ENCODE measurements at regions not wholly inside any gene's neighbourhood (a gene's known extent, or its start where the extent isn't known, plus 50 kb on each side); places are given as distances from the start of the nearest gene placed in this dataset.

DNA sequence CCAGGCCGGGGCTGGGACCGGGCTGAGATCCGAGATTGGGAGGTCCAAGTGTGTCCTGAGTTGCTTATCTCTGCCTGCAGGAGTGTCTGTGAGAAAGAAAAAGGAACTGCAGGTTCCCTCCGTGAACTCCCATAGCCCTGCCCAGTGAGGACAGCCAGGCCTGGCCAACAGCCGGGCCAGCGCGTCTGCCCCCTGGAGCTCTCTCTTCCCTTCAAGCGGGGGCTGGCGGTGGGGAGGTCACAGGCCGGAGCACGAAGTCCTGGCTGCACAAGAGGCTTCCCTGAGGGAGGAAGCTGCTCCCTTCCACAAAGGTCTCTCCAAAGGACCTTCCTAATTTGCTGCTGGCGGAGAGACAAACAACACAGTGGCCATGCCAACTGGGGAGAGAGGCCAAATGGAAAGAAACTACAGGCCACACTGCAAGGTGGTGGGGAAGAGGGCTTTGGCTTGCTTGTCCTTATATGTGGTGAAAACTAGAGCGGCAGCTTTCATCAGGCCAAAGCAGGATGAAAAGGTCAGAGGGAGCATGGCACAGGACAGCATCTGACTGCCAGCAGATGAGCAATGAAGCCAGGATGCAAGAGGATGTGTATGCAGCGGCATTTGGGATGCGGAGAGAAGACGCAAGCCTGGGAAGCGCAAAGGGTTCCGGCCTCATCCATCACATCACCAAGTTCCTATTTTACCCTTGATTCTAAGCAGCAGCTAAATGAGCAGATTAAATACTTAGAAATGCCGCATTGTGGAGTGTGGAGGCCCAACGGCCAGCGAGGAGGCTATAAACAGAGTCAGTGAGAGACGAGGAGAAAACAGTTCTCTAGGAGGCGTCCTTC is 260.0 kb downstream of the ERMARD start:
- whole genome bisulfite sequencing, 3 donors, result 69 to 89% (median 84%) methylated on average over 22 to 23 of the region's 23 CpGs
- H3K9me3 ChIP-seq (ENCODE audit: control insufficient read depth in 2 of 2, insufficient read depth in 1 of 2, low read depth in 1 of 2, low read length in 1 of 2), result no peaks in the 10 kb centered on the region
- H3K4me1 ChIP-seq (ENCODE audit: control insufficient read depth in 3 of 3, insufficient read depth in 2 of 3, low read depth in 1 of 3, low read length in 2 of 3), result peaks cover 0 to 3% (median 0%) of the 10 kb centered on the region in 3 donors
- H3K36me3 ChIP-seq (ENCODE audit: control insufficient read depth in 3 of 3, insufficient read depth in 2 of 3, low read depth in 1 of 3, low read length in 3 of 3), result no peaks in the 10 kb centered on the region
- H3K4me3 ChIP-seq (ENCODE audit: low read depth in 1 of 3, low read length in 3 of 3), result no peak overlapping the region
- H3K27me3 ChIP-seq (ENCODE audit: control insufficient read depth in 3 of 3, insufficient read depth in 3 of 3, low read length in 3 of 3), result peaks cover 0 to 8% (median 0%) of the 10 kb centered on the region in 3 donors
- no peak for DNase-seq
- no peak overlapping the region for H3K27ac ChIP-seq (ENCODE audit: low read depth in 1 of 3, low read length in 2 of 3)
- no peak for FAIRE-seq

DNA sequence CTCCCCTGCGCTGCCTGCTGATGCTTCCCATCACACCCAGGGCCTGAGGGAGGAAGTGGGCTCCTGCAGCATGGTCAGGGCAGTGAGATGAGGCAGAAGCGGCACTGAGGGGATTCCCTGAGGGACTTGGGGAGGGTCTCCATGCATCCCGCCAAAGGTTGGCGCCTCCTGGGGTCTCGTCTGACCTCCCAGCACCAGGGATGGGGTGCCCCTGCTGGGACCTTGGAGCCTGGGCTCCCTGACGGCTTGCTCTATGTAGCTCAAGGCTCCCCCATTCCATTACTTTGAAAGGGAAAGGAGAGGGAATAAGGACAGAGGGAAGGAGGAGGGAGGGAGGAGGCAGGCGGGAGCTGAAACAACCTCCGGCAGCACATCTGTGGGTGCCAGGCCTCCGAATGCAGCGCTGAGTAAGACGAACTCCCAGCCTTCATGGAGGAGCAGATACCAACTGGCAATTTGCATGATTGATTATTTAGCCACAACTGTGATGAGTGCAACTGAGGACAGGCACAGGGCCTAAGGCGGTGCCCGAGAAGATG is 259.3 kb downstream of the ERMARD start:
- no peak overlapping the region for H3K4me3 ChIP-seq (ENCODE audit: low read depth in 1 of 3, low read length in 3 of 3)
- H3K9me3 ChIP-seq (ENCODE audit: control insufficient read depth in 2 of 2, insufficient read depth in 1 of 2, low read depth in 1 of 2, low read length in 1 of 2), result no peaks in the 10 kb centered on the region
- WGBS, 3 donors, result 83 to 95% (median 91%) methylated on average over 13 of the region's 13 CpGs
- DNase-seq (no peak), FAIRE-seq (no peak)
- no peaks in the 10 kb centered on the region for H3K36me3 ChIP-seq (ENCODE audit: control insufficient read depth in 3 of 3, insufficient read depth in 2 of 3, low read depth in 1 of 3, low read length in 3 of 3)
- no peak overlapping the region for H3K27ac ChIP-seq (ENCODE audit: low read depth in 1 of 3, low read length in 2 of 3)
- peaks cover 0 to 3% (median 0%) of the 10 kb centered on the region in 3 donors for H3K4me1 ChIP-seq (ENCODE audit: control insufficient read depth in 3 of 3, insufficient read depth in 2 of 3, low read depth in 1 of 3, low read length in 2 of 3)
- H3K27me3 ChIP-seq (ENCODE audit: control insufficient read depth in 3 of 3, insufficient read depth in 3 of 3, low read length in 3 of 3), result peaks cover 0 to 10% (median 0%) of the 10 kb centered on the region in 3 donors

DNA sequence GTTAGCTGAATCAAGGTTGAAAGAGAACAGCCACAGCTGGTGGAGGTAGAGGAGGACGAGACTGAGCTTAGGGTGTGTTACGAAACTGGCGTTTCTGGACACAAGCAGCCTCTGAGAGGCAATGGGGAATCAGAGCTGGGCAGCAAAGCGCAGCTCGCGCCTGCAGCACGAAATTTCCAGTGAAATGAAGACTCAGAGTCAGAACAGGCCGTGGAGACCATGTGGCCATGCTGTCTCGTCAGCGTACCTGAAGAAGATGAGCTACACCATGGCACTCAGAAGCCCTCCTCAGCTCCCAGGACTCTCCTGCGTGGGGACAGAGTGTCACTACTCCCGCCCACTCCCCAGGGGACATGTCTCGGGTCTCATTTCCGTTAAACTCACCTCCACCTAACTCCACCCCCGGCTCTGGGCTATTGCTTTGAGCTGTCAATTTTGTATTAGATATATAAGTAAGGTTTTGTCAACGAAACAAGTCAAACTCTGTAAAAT is 256.9 kb downstream of the ERMARD start:
- H3K27me3 ChIP-seq (ENCODE audit: control insufficient read depth in 3 of 3, insufficient read depth in 3 of 3, low read length in 3 of 3), result peaks cover 0 to 10% (median 0%) of the 10 kb centered on the region in 3 donors
- no peak overlapping the region for H3K4me3 ChIP-seq (ENCODE audit: low read depth in 1 of 3, low read length in 3 of 3)
- FAIRE-seq (no peak), DNase-seq (no peak)
- H3K27ac ChIP-seq (ENCODE audit: low read depth in 1 of 3, low read length in 2 of 3), result no peak overlapping the region
- no peaks in the 10 kb centered on the region for H3K36me3 ChIP-seq (ENCODE audit: control insufficient read depth in 3 of 3, insufficient read depth in 2 of 3, low read depth in 1 of 3, low read length in 3 of 3)
- peaks cover 0 to 3% (median 0%) of the 10 kb centered on the region in 3 donors for H3K4me1 ChIP-seq (ENCODE audit: control insufficient read depth in 3 of 3, insufficient read depth in 2 of 3, low read depth in 1 of 3, low read length in 2 of 3)
- WGBS, 3 donors, result 88 to 92% (median 91%) methylated on average over 16 of the region's 16 CpGs
- peaks cover 0 to 17% of the 10 kb centered on the region in 2 donors for H3K9me3 ChIP-seq (ENCODE audit: control insufficient read depth in 2 of 2, insufficient read depth in 1 of 2, low read depth in 1 of 2, low read length in 1 of 2)

DNA sequence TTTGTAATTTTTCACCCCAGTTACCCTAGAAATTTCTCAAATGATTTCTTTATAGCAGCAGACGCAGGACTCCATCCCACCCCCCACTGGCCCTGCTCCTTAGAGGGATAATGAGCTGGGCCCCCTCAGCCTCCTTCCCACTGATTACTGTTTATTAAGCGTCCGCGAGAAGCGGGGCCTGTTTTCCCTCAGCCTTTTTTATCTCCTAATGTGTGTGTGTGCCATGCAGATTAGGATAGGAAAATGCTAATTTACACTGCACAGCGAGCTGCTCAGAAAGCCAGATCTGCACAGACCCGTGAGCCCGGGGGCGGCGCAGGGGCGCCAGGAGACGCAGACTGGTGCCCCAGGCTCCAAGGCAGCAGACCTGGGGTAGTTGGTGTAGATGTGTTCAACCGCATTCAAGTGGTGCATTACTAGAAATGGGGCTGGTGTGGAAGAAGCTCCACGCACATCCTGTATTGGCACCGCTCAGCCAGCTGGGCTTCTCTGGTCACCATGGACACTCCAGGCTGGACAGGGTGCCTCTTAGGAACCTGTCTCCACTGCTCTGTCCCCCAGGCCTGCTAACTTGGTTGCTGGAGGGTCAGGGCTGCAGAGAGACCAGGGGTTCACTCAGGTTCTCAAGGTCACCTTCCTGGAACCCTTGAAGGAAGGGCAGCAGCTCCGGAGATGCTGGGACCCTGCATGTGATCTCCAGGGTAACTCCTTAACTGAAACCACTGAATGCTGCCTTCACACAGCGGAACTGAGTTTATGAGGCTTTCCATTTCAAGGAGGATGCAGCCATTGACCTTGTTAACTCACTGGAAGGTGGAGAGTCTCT is 256.3 kb downstream of the ERMARD start:
- Histone ChIP-seq H3K27ac (ENCODE audit: low read depth in 1 of 3, low read length in 2 of 3) (peak overlapping the region in 1 of 3 donors; percentile 23), H3K4me1 (ENCODE audit: control insufficient read depth in 3 of 3, insufficient read depth in 2 of 3, low read depth in 1 of 3, low read length in 2 of 3) (peaks cover 0 to 3% (median 0%) of the 10 kb centered on the region in 3 donors), H3K27me3 (ENCODE audit: control insufficient read depth in 3 of 3, insufficient read depth in 3 of 3, low read length in 3 of 3) (peaks cover 0 to 10% (median 0%) of the 10 kb centered on the region in 3 donors), H3K36me3 (ENCODE audit: control insufficient read depth in 3 of 3, insufficient read depth in 2 of 3, low read depth in 1 of 3, low read length in 3 of 3) (no peaks in the 10 kb centered on the region), H3K4me3 (ENCODE audit: low read depth in 1 of 3, low read length in 3 of 3) (no peak overlapping the region), H3K9me3 (ENCODE audit: control insufficient read depth in 2 of 2, insufficient read depth in 1 of 2, low read depth in 1 of 2, low read length in 1 of 2) (peaks cover 0 to 23% of the 10 kb centered on the region in 2 donors)
- 79 to 90% (median 87%) methylated on average over 17 of the region's 17 CpGs for WGBS, 3 donors
- DNase-seq (no peak), FAIRE-seq (no peak)

DNA sequence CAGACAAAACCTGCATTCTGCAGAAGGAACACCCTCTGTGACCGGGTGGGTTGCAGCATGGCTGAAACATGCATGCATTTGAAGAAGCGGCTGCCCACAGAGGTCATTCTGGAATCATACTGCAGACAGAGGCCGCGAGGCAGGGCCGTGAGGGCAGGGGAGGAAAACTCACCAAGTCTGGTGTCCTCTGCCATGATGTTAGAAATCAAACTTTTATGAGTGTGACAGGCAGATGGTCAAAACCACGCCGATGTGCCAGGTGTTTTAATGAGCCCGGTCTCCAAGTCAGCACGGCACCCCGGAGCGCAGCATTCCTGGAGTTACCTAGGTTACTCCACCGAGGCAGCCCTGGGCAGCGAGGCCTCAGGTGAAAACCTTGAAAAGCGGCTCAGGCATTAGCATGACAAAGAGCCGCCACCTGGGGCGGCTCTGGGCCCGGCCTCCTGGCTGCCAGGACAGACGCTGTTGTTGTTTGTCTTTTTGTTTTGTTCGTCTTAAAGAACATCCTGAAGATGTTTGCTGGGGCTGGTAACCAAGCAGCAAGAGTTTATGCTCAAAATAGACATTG is 255.6 kb downstream of the ERMARD start:
- DNase-seq (no peak), FAIRE-seq (no peak)
- Histone ChIP-seq H3K27me3 (ENCODE audit: control insufficient read depth in 3 of 3, insufficient read depth in 3 of 3, low read length in 3 of 3) (peaks cover 0 to 10% (median 0%) of the 10 kb centered on the region in 3 donors), H3K27ac (ENCODE audit: low read depth in 1 of 3, low read length in 2 of 3) (no peak overlapping the region), H3K36me3 (ENCODE audit: control insufficient read depth in 3 of 3, insufficient read depth in 2 of 3, low read depth in 1 of 3, low read length in 3 of 3) (no peaks in the 10 kb centered on the region), H3K9me3 (ENCODE audit: control insufficient read depth in 2 of 2, insufficient read depth in 1 of 2, low read depth in 1 of 2, low read length in 1 of 2) (peaks cover 0 to 23% of the 10 kb centered on the region in 2 donors), H3K4me3 (ENCODE audit: low read depth in 1 of 3, low read length in 3 of 3) (no peak overlapping the region), H3K4me1 (ENCODE audit: control insufficient read depth in 3 of 3, insufficient read depth in 2 of 3, low read depth in 1 of 3, low read length in 2 of 3) (peaks cover 0 to 3% (median 0%) of the 10 kb centered on the region in 3 donors)
- WGBS, 3 donors, result 79 to 84% (median 83%) methylated on average over 19 of the region's 19 CpGs

DNA sequence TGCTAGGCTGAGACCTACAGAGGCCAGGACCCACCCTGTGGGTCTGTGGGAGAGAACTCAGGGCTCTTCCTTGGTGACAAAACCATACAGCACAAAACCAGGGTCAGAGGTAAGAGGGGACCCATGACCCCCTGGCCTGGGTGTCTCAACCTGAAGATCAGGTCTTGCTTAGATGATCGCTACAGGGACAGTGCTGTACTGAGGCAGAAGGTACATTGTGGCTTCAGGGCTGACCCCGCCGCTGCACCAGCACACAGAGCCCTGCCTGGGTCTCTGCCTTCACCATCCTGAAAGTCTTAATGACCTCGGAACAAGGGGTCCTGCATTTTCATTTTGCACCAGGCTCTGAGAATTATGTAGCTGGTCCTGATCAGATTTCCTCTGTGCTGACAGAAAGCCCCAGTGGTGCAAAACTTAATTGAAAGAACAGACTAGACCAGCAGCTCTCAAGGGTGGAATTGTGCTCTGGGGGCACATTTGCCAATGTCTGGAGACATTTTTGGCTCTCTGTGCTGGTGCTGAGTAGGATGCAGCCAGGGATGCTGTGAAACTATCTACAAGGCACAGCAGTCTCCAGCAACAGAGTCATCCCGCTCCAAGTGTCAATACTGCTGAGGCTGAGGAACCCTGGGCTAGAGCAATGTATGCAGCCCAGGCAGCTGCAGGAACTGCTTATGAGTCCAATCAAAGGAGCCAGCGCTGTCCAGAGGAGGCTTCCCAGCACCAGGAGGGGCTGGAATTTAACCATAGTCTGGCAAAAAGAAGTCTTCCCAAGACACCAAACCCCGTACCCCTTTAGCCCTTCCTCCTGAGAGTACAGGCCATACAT is 254.9 kb downstream of the ERMARD start:
- H3K27ac ChIP-seq (ENCODE audit: low read depth in 1 of 3, low read length in 2 of 3), result no peak overlapping the region
- peaks cover 0 to 27% of the 10 kb centered on the region in 2 donors for H3K9me3 ChIP-seq (ENCODE audit: control insufficient read depth in 2 of 2, insufficient read depth in 1 of 2, low read depth in 1 of 2, low read length in 1 of 2)
- H3K4me1 ChIP-seq (ENCODE audit: control insufficient read depth in 3 of 3, insufficient read depth in 2 of 3, low read depth in 1 of 3, low read length in 2 of 3), result peaks cover 0 to 3% (median 0%) of the 10 kb centered on the region in 3 donors
- no peak for DNase-seq
- 86 to 94% (median 89%) methylated on average over 7 of the region's 7 CpGs for WGBS, 3 donors
- H3K27me3 ChIP-seq (ENCODE audit: control insufficient read depth in 3 of 3, insufficient read depth in 3 of 3, low read length in 3 of 3), result peaks cover 0 to 10% (median 0%) of the 10 kb centered on the region in 3 donors
- H3K4me3 ChIP-seq (ENCODE audit: low read depth in 1 of 3, low read length in 3 of 3), result no peak overlapping the region
- no peak for FAIRE-seq
- H3K36me3 ChIP-seq (ENCODE audit: control insufficient read depth in 3 of 3, insufficient read depth in 2 of 3, low read depth in 1 of 3, low read length in 3 of 3), result no peaks in the 10 kb centered on the region

DNA sequence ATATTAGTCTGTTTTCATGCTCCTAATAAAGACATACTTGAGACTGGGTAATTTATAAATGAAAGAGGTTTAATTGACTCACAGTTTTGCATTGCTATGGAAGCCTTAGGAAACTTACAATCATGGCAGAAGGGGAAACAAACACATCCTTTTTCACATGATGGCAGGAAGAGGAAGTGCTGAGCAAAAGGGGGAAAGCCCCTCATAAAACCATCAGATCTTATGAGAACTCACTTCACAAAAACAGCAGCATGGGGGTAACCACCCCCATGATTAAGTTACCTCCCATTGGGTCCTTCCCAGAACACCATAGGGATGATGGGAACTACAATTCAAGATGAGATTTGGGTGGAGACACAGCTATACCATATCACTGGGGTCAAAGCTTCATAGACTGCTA is 254.2 kb downstream of the ERMARD start:
- FAIRE-seq (no peak), DNase-seq (no peak)
- Histone ChIP-seq H3K36me3 (ENCODE audit: control insufficient read depth in 3 of 3, insufficient read depth in 2 of 3, low read depth in 1 of 3, low read length in 3 of 3) (no peaks in the 10 kb centered on the region), H3K4me3 (ENCODE audit: low read depth in 1 of 3, low read length in 3 of 3) (no peak overlapping the region), H3K4me1 (ENCODE audit: control insufficient read depth in 3 of 3, insufficient read depth in 2 of 3, low read depth in 1 of 3, low read length in 2 of 3) (peaks cover 0 to 3% (median 0%) of the 10 kb centered on the region in 3 donors), H3K27ac (ENCODE audit: low read depth in 1 of 3, low read length in 2 of 3) (no peak overlapping the region), H3K9me3 (ENCODE audit: control insufficient read depth in 2 of 2, insufficient read depth in 1 of 2, low read depth in 1 of 2, low read length in 1 of 2) (peaks cover 0 to 27% of the 10 kb centered on the region in 2 donors), H3K27me3 (ENCODE audit: control insufficient read depth in 3 of 3, insufficient read depth in 3 of 3, low read length in 3 of 3) (peaks cover 0 to 10% (median 0%) of the 10 kb centered on the region in 3 donors)

All from small intestine (tissue), 7 donors.